Vagina (tissue), 2 donors: ENCODE measurements at regions not wholly inside any gene's neighbourhood (a gene's known extent, or its start where the extent isn't known, plus 50 kb on each side); places are given as distances from the start of the nearest gene placed in this dataset.

Experiments
- POLR2A ChIP-seq, 2 donors: fragments of 450-650 bp; IDR thresholded peaks; one replicate each; pipeline ENCODE4 v1.6.1; 2017; ENCODE audit warnings: antibody characterized with exemption in 2 of 2, mild to moderate bottlenecking in 2 of 2, moderate library complexity in 2 of 2
- POLR2AphosphoS5 ChIP-seq, 2 donors: sonication (generic); formaldehyde crosslinking; IDR thresholded peaks; one replicate each; pipeline ENCODE4 v1.9.0; 2017; ENCODE audit warnings: antibody characterized with exemption in 2 of 2, mild to moderate bottlenecking in 2 of 2, low read depth in 1 of 2; ENCODE audit not compliant: insufficient read depth in 1 of 2

- no peak for TF ChIP-seq POLR2A (IDR thresholded peaks at IDR 0.05)
- TF ChIP-seq POLR2AphosphoS5 (IDR thresholded peaks at IDR 0.05; ENCODE audit: insufficient read depth in 1 of 2, low read depth in 1 of 2), result no peak
These were observed 108.7 kb upstream of the PLS3 start for GRCh38 chrX:115452251-115452650.
